NCI-H774 (cell line): ENCODE measurements at regions not wholly inside any gene's neighbourhood (a gene's known extent, or its start where the extent isn't known, plus 50 kb on each side); places are given as distances from the start of the nearest gene placed in this dataset.
"Not testable (repeated sequence)": the region's sequence is repeated elsewhere in the genome, so short reads cannot be mapped to it uniquely, and the experiment has no call there.

ENCODE experiments used
- DNase-seq: peaks from one replicate; lab custom pipeline; 2025; lab: John Stamatoyannopoulos, UW

GRCh38 chr4:170274616-170275015, 184.9 kb upstream of the AADAT start:
- DNase-seq: no peak

DNA sequence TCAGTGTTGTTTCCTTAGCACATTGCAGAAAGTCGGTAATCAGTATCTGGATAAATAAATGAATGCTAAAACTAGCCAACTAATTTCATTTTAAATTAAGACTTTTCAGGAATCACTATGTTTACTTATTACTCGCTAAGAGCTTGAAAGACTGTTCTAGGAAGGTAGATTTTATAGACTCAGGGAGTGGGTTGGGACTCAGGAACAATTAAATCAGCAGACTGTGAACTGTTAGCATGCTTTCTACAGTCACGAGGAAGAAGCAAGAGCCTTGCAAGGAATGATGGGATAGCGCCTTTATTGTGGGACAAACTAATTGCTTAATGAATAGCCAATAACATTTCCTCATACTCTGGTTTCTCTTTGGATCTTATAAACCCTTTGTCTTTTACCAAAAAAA, 183.2 kb upstream of the AADAT start:
- DNase-seq: no peak

DNA sequence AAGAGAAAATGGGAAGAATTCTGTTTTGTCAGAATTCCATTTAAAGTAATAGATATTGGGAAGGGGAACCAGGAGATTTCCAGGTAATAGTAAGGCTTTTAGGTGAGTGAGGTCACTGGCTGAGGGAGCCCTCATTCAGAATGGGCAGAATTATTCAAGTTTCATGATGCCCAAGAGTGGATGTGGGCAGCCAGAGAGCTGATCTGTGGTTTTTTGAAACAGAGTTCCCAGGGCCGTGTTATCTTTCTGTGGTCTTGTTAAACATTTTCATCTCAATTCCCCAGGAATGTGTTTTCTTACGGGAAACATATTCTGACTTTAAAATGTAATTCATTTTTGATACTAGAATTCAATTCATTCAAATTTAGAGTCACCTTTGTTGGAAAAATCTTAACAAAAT, 182.0 kb upstream of the AADAT start:
- no peak for DNase-seq

DNA sequence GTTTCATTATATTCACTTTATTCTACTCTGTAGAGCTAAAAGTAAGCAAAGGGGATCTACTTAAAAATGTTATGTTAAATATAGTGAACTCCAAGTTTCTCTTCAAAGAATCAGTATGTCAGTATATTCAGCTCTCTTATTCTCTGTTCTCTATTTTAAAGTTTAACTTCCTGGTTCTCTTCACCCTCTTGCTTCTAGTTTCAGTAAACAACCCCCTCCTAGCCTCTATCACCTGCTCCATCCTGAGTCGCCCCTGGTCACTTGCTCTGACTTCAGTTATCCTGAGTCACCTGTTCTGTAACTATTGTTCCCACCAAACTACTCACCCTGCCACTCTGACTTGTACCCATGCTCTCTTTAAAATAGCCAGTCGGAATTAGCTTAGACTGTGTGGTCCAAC, 180.9 kb upstream of the AADAT start:
- DNase-seq: no peak

GRCh38 chr4:170269950-170270349, 180.2 kb upstream of the AADAT start:
- DNase-seq: no peak

GRCh38 chr4:170259631-170260153, 169.9 kb upstream of the AADAT start:
- DNase-seq: peak; percentile 77

DNA sequence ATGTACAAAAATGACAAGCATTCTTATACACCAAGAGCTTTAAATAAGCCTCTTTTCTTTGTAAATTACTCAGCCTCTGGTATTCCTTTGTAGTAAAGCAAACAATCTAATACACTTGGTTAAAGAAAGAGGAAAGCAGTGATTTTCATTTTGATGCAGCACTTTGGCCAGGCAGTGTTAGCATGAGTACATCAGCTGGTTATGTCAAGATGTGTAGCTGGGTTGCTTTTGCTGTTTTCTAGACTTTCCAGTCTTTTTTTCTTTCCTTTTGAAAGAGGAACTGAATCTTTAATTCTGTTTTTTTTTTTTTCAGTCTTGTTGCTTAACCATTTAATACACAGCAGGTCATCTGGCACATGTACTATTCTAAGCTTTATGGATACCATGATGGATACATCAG, 167.1 kb upstream of the AADAT start:
- DNase-seq: no peak

DNA sequence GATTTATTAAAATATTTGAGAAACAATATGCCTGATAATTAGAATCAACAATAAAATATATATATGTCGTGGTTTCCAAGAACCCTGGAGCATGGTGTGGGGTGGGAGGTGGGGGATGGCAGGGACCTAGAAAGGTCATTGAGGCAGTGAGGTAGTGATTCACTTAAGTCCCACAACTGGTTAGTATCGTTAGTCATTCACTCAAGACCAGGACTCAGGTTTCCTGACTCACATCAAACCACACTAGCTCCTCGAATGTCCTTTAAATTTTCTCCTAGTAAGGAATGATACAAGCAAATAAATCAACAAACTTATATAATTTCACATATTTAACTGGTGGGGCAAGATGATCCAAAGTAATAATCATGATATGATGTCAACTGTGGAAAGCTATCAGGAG, 158.8 kb upstream of the AADAT start:
- no peak for DNase-seq

DNA sequence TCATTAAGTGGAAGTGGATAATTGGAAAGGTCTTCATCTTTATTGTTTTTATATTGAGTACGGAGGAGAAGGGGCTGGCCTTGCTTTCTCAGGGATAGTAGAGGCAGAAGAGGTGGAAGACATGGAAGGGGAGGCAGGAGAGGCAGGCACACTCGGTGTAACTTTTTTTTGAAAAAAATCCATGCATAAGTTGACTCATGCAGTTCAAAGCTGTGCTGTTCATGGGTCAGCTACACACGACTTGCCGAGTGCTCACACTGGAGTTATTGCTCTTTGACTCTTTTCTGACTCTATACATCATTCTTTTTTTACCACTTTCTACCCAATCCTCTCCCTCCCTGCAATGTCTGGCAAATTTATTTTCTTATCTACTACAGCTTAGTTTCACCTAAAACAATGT, 158.3 kb upstream of the AADAT start:
- DNase-seq: no peak

DNA sequence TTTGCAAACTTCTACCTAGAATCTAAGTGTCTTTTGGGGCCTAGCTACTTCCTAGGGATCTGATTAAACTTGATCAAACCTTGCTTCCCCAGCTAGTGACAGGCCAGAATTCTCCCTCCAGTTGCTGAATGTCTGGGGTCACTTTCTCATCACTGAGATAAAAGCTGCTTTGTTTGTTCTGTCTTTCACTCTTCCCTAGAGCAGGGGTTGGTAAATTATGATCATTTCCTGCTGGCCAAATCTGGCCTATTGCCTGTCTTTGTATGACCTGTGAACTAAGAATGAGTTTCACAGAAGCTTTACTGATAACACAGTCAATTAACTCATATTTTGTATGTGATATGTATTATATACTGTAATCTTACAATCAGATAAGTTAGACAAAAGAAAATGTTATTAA, 157.8 kb upstream of the AADAT start:
- DNase-seq: no peak

DNA sequence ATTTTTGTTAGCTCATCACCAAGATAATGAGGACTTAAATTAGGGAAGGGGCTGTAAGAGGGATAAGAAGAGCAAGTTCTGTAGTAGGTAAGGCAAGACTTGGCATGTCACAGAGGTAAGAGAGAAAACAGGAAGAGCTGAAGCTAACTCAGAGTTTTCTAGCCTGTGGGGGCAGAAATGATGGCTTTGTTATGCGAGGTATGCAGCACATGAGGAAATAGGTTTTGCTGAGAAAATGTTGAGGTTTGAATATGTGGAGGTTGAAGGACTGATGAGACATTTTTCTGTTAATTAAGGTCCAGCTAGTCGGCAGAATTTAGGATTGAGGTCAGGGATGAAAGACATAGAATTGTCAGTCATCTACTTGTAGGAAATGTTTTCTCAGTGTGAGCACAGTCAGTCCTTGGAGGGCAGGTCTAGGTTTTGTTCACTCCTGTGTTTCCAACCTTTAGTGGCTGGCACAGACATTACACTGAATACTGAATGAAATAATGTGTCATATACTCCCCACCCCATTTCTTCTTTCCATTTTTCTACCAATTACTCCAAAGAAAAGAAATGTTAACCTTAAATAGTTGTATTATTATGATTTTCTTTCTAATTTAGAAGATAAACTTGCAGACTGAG, 154.0 kb upstream of the AADAT start:
- DNase-seq: no peak

DNA sequence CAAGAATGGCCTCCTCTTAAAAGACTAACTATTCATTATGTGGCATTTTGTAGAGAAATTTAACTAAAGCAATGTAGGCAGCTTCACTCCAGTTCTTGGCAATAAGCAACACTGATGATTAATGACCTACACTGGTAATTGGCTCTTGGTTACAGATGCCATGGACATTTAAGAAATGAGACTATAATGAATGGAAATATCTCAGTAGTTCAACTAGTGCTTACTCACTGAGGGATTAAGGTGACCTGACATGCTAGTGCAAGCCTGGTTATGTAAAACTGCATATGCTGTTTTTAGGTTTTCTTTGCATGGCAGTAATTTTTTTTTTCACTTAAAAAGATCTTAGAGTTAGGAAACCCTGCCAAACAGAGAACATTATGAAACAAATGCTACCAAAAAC, 152.7 kb upstream of the AADAT start:
- no peak for DNase-seq

GRCh38 chr4:170234800-170235199, 145.0 kb upstream of the AADAT start:
- DNase-seq: no peak

DNA sequence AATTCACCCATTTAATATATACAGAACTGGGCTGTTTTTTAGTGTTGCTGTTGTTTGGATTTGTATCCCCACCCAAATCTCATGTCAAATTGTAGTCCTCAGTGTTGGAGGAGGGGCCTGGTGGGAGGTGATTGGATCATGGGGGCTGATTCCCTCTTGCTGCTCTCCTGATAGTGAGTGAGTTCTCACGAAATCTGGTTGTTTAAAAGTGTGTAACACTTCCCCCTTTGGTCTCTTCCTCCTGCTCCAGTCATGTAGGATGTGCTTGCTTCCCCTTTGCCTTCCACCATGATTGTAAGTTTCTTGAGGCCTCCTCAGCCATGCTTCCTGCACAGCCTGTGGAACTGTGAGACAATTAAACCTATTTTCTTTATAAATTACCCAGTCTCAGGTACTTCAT, 141.6 kb upstream of the AADAT start:
- no peak for DNase-seq

GRCh38 chr4:170230242-170230641, 140.5 kb upstream of the AADAT start:
- DNase-seq: no peak

DNA sequence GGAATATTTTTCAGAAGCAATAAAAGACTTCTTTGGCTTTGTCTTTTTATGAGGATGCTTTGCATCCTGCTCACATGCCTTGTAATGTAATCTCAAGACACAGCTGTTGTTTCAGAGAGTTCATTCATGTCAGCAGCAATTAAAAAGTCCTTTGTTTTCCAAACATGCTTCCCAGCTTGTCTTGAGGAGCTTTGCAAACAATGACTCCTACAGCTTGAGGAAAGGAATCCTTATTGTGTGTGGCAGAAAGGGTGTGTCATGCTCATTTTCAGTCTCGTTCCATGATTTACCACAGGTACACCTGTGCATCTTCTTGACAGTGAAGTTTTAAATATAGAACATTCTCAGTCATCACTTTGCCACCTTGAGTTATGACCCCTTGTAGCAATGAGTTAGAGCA, 139.2 kb upstream of the AADAT start:
- no peak for DNase-seq

- DNase-seq: no peak
Measured at GRCh38 chr4:170227928-170228327, 138.2 kb upstream of the AADAT start.

GRCh38 chr4:170226288-170226687, 136.5 kb upstream of the AADAT start:
- no peak for DNase-seq

DNA sequence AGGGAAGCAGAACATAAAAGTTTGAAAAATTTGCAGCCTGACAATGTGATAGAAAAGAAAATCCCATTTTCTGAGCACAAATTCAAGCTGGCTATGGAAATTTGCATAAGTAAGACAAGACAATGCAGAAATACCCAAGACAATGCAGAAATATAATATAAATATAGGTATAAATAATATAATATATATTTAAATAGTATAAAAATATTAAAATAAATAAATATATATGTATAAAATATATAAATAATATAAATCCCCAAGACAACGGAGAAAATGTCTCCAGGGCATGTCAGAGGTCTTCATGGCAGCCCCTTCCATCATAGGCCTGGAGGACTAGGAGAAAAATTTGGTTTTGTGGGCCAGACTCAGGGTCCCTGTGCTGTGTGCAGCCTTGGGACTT, 125.0 kb upstream of the AADAT start:
- no peak for DNase-seq

- DNase-seq: no peak
Measured at GRCh38 chr4:170214101-170214500, 124.3 kb upstream of the AADAT start.

GRCh38 chr4:170202721-170203120, 113.0 kb upstream of the AADAT start:
- no peak for DNase-seq

DNA sequence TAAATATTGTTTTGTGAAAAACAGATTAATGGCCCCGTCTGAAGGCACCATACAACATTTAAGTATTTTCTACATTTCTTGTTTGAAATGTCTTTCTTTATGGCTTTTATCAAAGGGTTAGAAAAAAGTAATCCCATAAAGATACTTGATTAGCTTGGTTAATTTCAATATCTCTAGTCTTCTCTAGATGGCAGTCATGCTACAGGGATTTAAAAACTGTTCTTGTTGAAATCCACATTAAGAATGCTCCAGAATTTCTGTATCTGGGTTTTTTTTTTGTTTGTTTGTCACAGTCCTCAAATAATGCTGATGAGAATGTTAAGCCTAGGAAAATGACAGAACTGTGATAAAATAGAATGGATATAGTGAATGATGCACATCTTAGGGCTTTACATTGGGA, 109.0 kb upstream of the AADAT start:
- no peak for DNase-seq

DNA sequence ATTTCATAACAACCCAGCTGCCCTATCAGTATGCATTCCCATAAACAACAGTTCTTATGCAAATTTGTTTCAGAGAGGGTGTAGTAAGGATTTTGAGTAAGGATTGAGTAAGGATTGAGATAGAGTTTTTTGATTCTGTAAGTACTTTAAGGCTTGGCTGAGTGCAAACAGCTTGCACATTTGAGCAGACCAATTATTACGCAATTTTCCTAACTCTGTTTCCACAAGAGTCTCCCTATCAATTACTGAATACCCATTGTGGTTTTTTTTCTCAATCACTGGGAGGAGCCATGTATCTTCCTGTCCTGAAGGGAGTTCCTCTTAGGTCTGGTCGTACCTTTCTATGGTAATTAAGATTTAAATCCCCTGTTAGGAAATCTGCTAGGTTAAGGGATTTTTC, 105.0 kb upstream of the AADAT start:
- not testable (repeated sequence) for DNase-seq

DNA sequence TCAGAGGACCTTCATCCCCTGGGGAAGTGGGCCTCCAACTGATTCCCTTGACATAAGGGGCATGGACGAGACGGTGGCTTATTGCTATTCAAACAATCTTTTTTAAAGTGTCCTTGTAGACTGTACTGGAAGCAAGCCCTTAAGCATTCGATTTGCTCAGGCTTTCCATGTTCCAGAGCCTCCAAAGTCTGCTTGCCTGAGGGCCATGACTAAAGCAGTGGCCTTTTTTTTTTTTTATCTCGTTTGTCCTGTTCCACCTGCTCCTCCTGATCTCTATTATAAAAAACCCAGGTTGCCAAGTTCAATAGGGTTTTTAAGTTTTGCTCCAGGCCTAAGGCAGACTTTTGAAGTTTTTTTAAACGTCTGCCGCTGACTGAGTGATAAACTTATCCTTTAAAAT, 103.7 kb upstream of the AADAT start:
- DNase-seq: no peak

- DNase-seq: no peak
Measured at GRCh38 chr4:170190265-170190664, 100.5 kb upstream of the AADAT start.
